Stomach (tissue), 8 donors: ENCODE measurements at regions not wholly inside any gene's neighbourhood (a gene's known extent, or its start where the extent isn't known, plus 50 kb on each side); places are given as distances from the start of the nearest gene placed in this dataset.

Experiments used
- DNase-seq, 2 donors: peaks; one replicate each; pipeline versions ENCODE4 v3.0.0 to v3.0.0-alpha.2; 2013 to 2019
- H3K27ac ChIP-seq, 5 donors: fragments of 200-600 bp in 4 of 5; sonication (generic) in 4 of 5; one replicate each; pipeline ENCODE4 v1.5.1; 2013 to 2019; ENCODE audit warnings: mild to moderate bottlenecking in 1 of 5, moderate library complexity in 1 of 5
- H3K27me3 ChIP-seq, 3 donors: fragments of 200-600 bp; sonication (generic); one replicate each; pipeline ENCODE4 v1.5.1; 2017 to 2019; ENCODE audit warnings: mixed run types in 1 of 3
- H3K36me3 ChIP-seq, 4 donors: fragments of 200-600 bp; sonication (generic); 1 replicate in 3 of 4; 2 replicates in 1 of 4; pipeline ENCODE4 v1.5.1; 2016 to 2019
- H3K4me1 ChIP-seq, 4 donors: fragments of 200-600 bp; sonication (generic); one replicate each; pipeline ENCODE4 v1.5.1; 2016 to 2019
- H3K4me3 ChIP-seq, 4 donors: fragments of 200-600 bp; sonication (generic) in 3 of 4; one replicate each; pipeline ENCODE4 v1.5.1; 2016 to 2019; ENCODE audit warnings: mild to moderate bottlenecking in 1 of 4
- H3K9me3 ChIP-seq, 4 donors: fragments of 200-600 bp; sonication (generic); one replicate each; pipeline ENCODE4 v1.5.1; 2016 to 2019
- EP300 ChIP-seq: sonication (generic); formaldehyde crosslinking; IDR thresholded peaks from one replicate; pipeline ENCODE4 v1.6.1; 2017; ENCODE audit warnings: antibody characterized with exemption
- POLR2A ChIP-seq, 4 donors: fragments of 450-650 bp; IDR thresholded peaks; one replicate each; pipeline ENCODE4 v1.6.1; 2016; ENCODE audit warnings: antibody characterized with exemption in 4 of 4, control low read depth in 2 of 4, mild to moderate bottlenecking in 1 of 4, moderate library complexity in 1 of 4
- POLR2AphosphoS5 ChIP-seq, 3 donors: sonication (generic); formaldehyde crosslinking; IDR thresholded peaks; one replicate each; pipeline ENCODE4 v1.6.1; 2016; ENCODE audit warnings: antibody characterized with exemption in 3 of 3
- WGBS, 5 donors: extraction: QIAGEN DNeasy Blood & Tissue Kit in 3 of 5; methylation state at CpG; one replicate each; pipeline versions ENCODE4 v1.1.5 to v1.1.7; 2013 to 2018; 5-methylcytosine and 5-hydroxymethylcytosine counted together
- intact Hi-C: fragments of 100-400 bp; cut with DNase I; formaldehyde crosslinking; loops from one replicate; pipeline ENCODE4 v1.15.1; 2023; ENCODE audit warnings: low total_unique reads
- TF ChIP-seq, protein P1 (sequence below), 7 experiments: fragments of 450-650 bp in 4 of 7; fragments of 200-600 bp in 3 of 7; sonication (generic) in 3 of 7; IDR thresholded peaks; one replicate each; pipeline ENCODE4 v1.5.1; 2016 to 2019; ENCODE audit warnings: antibody characterized with exemption in 7 of 7, control low read depth in 2 of 7, mild to moderate bottlenecking in 1 of 7
- donor health status: healthy with polysubstance abuse.
- donor health status: Bipolar disorder and iron deficiency.
- donor health status: healthy.

DNA sequence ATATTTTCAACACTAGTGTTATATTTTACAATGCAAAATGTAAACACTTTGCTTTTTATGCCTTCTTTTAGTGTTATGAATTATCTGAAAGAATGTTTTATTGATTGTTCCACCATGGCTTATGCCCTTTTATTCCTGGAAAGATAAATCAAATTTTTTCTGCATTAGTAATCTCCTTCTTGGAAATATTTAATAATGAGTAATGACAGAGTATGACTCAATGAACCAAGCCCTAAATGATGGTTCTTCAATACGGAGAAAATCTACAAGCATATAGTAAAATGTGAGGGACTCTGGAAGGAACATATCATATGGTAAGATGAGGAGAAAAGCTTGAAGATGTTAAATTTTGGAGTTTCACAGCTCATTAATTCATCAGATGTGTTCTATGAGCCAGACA lies 929.6 kb downstream of the C6orf118 start:
- DNase-seq, result no peak
- intact Hi-C loops, result no loop called here
- Histone ChIP-seq H3K4me1 (no peaks in the 10 kb centered on the region), H3K36me3 (no peaks in the 10 kb centered on the region), H3K4me3 (no peak overlapping the region), H3K27ac (no peak overlapping the region), H3K9me3 (peaks cover 0 to 4% (median 0%) of the 10 kb centered on the region in 4 donors), H3K27me3 (no peaks in the 10 kb centered on the region)
- TF ChIP-seq POLR2AphosphoS5 (IDR thresholded peaks at IDR 0.05), result no peak
- TF ChIP-seq, protein P1, sequence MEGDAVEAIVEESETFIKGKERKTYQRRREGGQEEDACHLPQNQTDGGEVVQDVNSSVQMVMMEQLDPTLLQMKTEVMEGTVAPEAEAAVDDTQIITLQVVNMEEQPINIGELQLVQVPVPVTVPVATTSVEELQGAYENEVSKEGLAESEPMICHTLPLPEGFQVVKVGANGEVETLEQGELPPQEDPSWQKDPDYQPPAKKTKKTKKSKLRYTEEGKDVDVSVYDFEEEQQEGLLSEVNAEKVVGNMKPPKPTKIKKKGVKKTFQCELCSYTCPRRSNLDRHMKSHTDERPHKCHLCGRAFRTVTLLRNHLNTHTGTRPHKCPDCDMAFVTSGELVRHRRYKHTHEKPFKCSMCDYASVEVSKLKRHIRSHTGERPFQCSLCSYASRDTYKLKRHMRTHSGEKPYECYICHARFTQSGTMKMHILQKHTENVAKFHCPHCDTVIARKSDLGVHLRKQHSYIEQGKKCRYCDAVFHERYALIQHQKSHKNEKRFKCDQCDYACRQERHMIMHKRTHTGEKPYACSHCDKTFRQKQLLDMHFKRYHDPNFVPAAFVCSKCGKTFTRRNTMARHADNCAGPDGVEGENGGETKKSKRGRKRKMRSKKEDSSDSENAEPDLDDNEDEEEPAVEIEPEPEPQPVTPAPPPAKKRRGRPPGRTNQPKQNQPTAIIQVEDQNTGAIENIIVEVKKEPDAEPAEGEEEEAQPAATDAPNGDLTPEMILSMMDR (IDR thresholded peaks at IDR 0.05), result no peak
- TF ChIP-seq EP300, result no peak
- TF ChIP-seq POLR2A (IDR thresholded peaks at IDR 0.05), result no peak
- WGBS, 5 donors, result 49 to 65% (median 57%) methylated on average over 1 of the region's 1 CpG

DNA sequence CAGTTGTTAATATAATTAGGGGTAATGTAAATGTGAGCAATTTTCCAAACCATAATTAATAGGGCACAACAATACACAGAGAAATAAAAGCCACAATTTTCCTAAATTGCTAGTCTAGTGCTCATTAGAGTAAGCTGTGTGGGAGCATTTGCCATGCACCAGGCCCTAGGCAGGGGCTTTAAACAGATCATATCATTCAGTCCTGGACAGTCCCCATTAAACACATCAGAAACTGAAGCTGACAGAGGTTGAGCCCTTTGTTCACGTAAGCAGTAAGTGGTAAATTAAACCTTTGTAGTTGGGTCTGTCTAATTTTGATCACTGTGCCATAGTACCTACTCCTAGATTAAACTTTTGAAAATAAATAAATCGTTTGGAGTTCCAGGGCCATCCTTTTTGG lies 931.1 kb downstream of the C6orf118 start:
- DNase-seq, result no peak
- Histone ChIP-seq H3K27me3 (no peaks in the 10 kb centered on the region), H3K4me3 (no peak overlapping the region), H3K9me3 (peaks cover 0 to 4% (median 0%) of the 10 kb centered on the region in 4 donors), H3K27ac (no peak overlapping the region), H3K36me3 (no peaks in the 10 kb centered on the region), H3K4me1 (no peaks in the 10 kb centered on the region)
- WGBS, 5 donors, result 63 to 75% (median 68%) methylated on average over 2 of the region's 2 CpGs
- TF ChIP-seq EP300, result no peak
- no peak for TF ChIP-seq POLR2A (IDR thresholded peaks at IDR 0.05)
- intact Hi-C loops, result no loop called here

DNA sequence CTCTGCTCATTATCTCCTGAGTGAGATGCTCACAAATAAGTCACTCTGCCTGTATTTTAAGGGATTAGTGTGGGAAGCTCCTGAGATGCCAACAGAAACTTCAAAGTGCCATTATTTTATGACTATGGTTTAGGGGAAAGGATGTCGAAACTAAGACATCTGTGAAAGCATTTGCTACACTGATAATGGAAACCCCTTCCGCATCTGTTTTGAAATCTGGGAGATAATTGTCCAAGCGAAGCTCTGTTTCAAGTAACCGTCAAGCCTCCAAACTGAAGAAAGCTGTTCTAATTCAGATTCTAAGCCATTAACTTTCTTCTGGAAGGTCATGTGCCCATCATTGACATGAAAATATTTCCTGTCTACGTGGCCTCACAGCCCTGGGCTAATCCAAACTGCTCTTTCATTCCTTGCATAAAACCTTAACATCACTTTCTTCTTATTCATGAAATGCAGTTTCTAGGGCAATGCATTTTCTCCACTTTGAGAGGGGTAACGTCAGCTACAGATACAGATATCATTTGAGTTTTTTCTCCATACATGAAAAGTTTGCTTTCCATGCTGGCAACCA lies 932.0 kb downstream of the C6orf118 start:
- no peak for DNase-seq
- WGBS, 5 donors, result 72 to 77% (median 75%) methylated on average over 6 of the region's 6 CpGs
- TF ChIP-seq, protein P1 (IDR thresholded peaks at IDR 0.05), result no peak
- TF ChIP-seq EP300 (no peak), POLR2A (IDR thresholded peaks at IDR 0.05) (no peak), POLR2AphosphoS5 (IDR thresholded peaks at IDR 0.05) (no peak)
- intact Hi-C loops, result no loop called here
- Histone ChIP-seq H3K4me1 (no peaks in the 10 kb centered on the region), H3K9me3 (peaks cover 0 to 4% (median 0%) of the 10 kb centered on the region in 4 donors), H3K27me3 (no peaks in the 10 kb centered on the region), H3K36me3 (no peaks in the 10 kb centered on the region), H3K4me3 (no peak overlapping the region), H3K27ac (no peak overlapping the region)

DNA sequence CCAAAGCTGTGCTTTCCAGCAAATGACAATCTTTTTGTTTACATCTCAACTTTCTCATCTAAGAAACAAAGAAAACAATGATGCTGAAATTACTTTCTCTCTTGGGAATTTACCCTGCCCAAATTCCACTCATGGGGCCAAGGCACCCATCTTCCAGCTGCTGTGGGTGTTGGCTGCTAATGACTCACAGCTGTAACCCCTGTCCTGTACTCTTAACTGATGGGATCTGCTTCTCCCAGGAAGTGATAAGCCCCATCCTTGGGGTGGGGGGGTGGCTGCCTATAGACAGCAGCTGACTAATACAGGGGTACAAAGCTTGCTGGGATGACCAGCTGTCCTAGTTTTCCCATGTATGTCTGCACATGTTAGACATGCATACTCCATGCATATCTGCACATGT lies 938.6 kb downstream of the C6orf118 start:
- H3K27me3 ChIP-seq, result no peaks in the 10 kb centered on the region
- H3K4me3 ChIP-seq, result no peak overlapping the region
- no peak for DNase-seq
- H3K9me3 ChIP-seq, result peaks cover 0 to 4% (median 0%) of the 10 kb centered on the region in 4 donors
- TF ChIP-seq, protein P1 (IDR thresholded peaks at IDR 0.05), result no peak
- TF ChIP-seq POLR2A (IDR thresholded peaks at IDR 0.05) (no peak), EP300 (no peak)
- intact Hi-C loops, result no loop called here
- H3K27ac ChIP-seq, result no peak overlapping the region
- H3K4me1 ChIP-seq, result no peaks in the 10 kb centered on the region
- H3K36me3 ChIP-seq, result no peaks in the 10 kb centered on the region

DNA sequence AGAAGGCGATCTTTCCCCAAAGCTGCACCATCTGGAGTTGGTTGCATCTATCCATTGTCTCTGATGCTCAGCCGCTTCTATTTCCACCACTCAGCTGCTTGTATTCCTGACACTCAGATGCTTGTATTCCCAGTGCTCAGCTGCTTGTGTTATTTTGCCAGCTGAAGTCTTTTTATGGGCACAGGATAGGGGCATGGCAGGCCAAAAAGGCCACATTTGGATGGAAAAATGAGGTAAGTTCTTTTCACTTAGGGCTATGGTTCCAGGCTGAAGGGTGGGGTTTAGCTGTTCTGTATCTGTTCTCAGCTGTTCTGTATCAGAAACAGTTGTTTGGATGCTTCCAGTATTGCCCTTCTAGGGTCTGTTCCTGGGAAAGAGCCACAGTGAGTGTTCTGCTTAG lies 944.9 kb downstream of the QKI start:
- intact Hi-C loops, result no loop called here
- no peaks in the 10 kb centered on the region for H3K36me3 ChIP-seq
- no peak overlapping the region for H3K27ac ChIP-seq
- H3K4me3 ChIP-seq, result no peak overlapping the region
- H3K27me3 ChIP-seq, result no peaks in the 10 kb centered on the region
- DNase-seq, result no peak
- 89 to 97% (median 93%) methylated on average over 2 of the region's 2 CpGs for WGBS, 5 donors
- no peaks in the 10 kb centered on the region for H3K4me1 ChIP-seq
- TF ChIP-seq, protein P1 (IDR thresholded peaks at IDR 0.05), result no peak
- TF ChIP-seq POLR2AphosphoS5 (IDR thresholded peaks at IDR 0.05) (no peak), POLR2A (IDR thresholded peaks at IDR 0.05) (no peak), EP300 (no peak)
- peaks cover 0 to 43% (median 21%) of the 10 kb centered on the region in 4 donors for H3K9me3 ChIP-seq
